Gastroesophageal sphincter (tissue), 3 donors: ENCODE measurements at regions not wholly inside any gene's neighbourhood (a gene's known extent, or its start where the extent isn't known, plus 50 kb on each side); places are given as distances from the start of the nearest gene placed in this dataset.
"Not testable (repeated sequence)": the region's sequence is repeated elsewhere in the genome, so short reads cannot be mapped to it uniquely, and the experiment has no call there.

ENCODE experiments used
- EP300 ChIP-seq: sonication (generic); formaldehyde crosslinking; IDR thresholded peaks from one replicate; pipeline ENCODE4 v1.6.1; 2017; ENCODE audit warnings: antibody characterized with exemption, mild to moderate bottlenecking
- POLR2A ChIP-seq, 2 donors: fragments of 450-650 bp; IDR thresholded peaks; one replicate each; pipeline ENCODE4 v1.6.1; 2017; ENCODE audit warnings: antibody characterized with exemption in 2 of 2, mild to moderate bottlenecking in 2 of 2, moderate library complexity in 1 of 2
- POLR2AphosphoS5 ChIP-seq: sonication (generic); formaldehyde crosslinking; IDR thresholded peaks from one replicate; pipeline ENCODE4 v1.6.1; 2017; ENCODE audit warnings: antibody characterized with exemption
- TF ChIP-seq, protein P1 (sequence below), 4 experiments: fragments of 200-600 bp in 2 of 4; fragments of 450-650 bp in 2 of 4; sonication (generic) in 1 of 4; IDR thresholded peaks; one replicate each; pipeline ENCODE4 v1.5.1; 2017 to 2019; ENCODE audit warnings: antibody characterized with exemption in 4 of 4, mild to moderate bottlenecking in 2 of 4, moderate library complexity in 2 of 4

DNA sequence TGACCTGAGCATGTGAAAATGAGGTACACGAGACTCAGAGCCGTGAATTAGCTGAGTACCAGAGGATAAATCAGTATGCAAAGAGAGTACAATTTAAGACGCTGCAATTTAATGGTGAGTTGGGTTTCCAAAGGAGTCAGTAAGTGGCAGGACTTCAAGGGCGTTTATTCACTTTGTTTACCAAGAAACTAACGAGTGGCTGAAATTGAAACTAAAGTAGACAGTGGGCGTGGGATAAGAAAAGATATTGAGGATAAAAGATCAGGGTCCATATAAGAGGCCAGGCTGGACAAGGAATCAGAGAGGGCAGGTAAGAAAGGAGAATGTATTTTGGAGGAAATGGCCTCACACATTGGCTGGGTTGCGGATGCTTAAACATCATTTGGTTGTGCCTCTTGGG is 346.9 kb upstream of the SPATA31A3 start:
- not testable (repeated sequence) for TF ChIP-seq POLR2A (IDR thresholded peaks at IDR 0.05); EP300; POLR2AphosphoS5
- TF ChIP-seq, protein P1, sequence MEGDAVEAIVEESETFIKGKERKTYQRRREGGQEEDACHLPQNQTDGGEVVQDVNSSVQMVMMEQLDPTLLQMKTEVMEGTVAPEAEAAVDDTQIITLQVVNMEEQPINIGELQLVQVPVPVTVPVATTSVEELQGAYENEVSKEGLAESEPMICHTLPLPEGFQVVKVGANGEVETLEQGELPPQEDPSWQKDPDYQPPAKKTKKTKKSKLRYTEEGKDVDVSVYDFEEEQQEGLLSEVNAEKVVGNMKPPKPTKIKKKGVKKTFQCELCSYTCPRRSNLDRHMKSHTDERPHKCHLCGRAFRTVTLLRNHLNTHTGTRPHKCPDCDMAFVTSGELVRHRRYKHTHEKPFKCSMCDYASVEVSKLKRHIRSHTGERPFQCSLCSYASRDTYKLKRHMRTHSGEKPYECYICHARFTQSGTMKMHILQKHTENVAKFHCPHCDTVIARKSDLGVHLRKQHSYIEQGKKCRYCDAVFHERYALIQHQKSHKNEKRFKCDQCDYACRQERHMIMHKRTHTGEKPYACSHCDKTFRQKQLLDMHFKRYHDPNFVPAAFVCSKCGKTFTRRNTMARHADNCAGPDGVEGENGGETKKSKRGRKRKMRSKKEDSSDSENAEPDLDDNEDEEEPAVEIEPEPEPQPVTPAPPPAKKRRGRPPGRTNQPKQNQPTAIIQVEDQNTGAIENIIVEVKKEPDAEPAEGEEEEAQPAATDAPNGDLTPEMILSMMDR (IDR thresholded peaks at IDR 0.05): not testable (repeated sequence)
